ENCODE measurements at regions not wholly inside any gene's neighbourhood (a gene's known extent, or its start where the extent isn't known, plus 50 kb on each side); places are given as distances from the start of the nearest gene placed in this dataset.

- Histone ChIP-seq H2AK5ac (ENCODE audit: insufficient read length, low read length) (no peak overlapping the region), H3K27ac (ENCODE audit: insufficient read length, low read depth, low read length) (no peak overlapping the region), H4K20me1 (ENCODE audit: control insufficient read depth, insufficient read depth, insufficient read length) (no peaks in the 10 kb centered on the region), H3K56ac (ENCODE audit: insufficient read length, low read depth, low read length) (no peak overlapping the region), H3K4ac (ENCODE audit: low read depth, low read length) (no peak overlapping the region), H3T11ph (ENCODE audit: low read length) (no peak overlapping the region), H3K4me2 (ENCODE audit: insufficient read depth, insufficient read length, low read length) (no peak overlapping the region), H2BK15ac (ENCODE audit: low read depth, low read length) (no peak overlapping the region), H2BK5ac (ENCODE audit: insufficient read length, low read length) (no peak overlapping the region), H3K79me1 (ENCODE audit: insufficient read depth, low read depth, low read length, poor library complexity, severe bottlenecking) (no peaks in the 10 kb centered on the region), H2BK20ac (ENCODE audit: low read depth, low read length, poor library complexity, severe bottlenecking) (no peak overlapping the region), H2BK12ac (ENCODE audit: insufficient read length, low read depth, low read length) (no peak overlapping the region), H4K8ac (replicated peaks; ENCODE audit: insufficient read length, low read depth, low read length) (no peak overlapping the region), H3K23me2 (ENCODE audit: insufficient read length, low read depth, low read length, poor library complexity, severe bottlenecking) (no peaks in the 10 kb centered on the region), H3K27me3 (ENCODE audit: insufficient read depth, low read length) (no peaks in the 10 kb centered on the region), H3K18ac (ENCODE audit: insufficient read length, low read depth, low read length) (peak overlapping the region; percentile 43), H4K5ac (ENCODE audit: insufficient read length, low read depth, low read length) (no peak overlapping the region), H3K9me3 (ENCODE audit: control insufficient read depth, low read depth, low read length) (no peaks in the 10 kb centered on the region), H3K79me2 (ENCODE audit: insufficient read depth, low read length) (no peaks in the 10 kb centered on the region), H3K14ac (ENCODE audit: insufficient read depth, low read length) (peak overlapping the region; percentile 1), H3K4me1 (ENCODE audit: insufficient read depth, low read length) (no peaks in the 10 kb centered on the region; the same call in 1 of the 2 replicates), H3K23ac (ENCODE audit: insufficient read length, low read depth, low read length) (no peak overlapping the region), H2AFZ (ENCODE audit: low read length) (no peak overlapping the region), H4K91ac (ENCODE audit: insufficient read length, low read depth, low read length) (no peak overlapping the region), H2BK120ac (ENCODE audit: low read depth, low read length, poor library complexity, severe bottlenecking) (no peak overlapping the region), H3K9ac (ENCODE audit: extremely low read depth, insufficient read length, low read length) (no peak overlapping the region)
- H3K27me3 Mint-ChIP-seq (ENCODE audit: low read depth), result peaks cover 7% of the 10 kb centered on the region
- WGBS (ENCODE audit: extremely low coverage, insufficient read length, low lambda C conversion rate), result no CpG with 5 or more reads among the region's 20 CpGs
- DNase-seq, result no peak
- TF ChIP-seq CTCF (conservative IDR thresholded peaks at IDR 0.05), result no peak
- H3K36me3 Mint-ChIP-seq (ENCODE audit: insufficient read depth in 1 of 3, low read depth in 3 of 3), result peaks cover 5 to 8% (median 7%) of the 10 kb centered on the region in 3 experiments; a peak in 6 of 7 replicates
- peaks cover 25 to 34% of the 10 kb centered on the region in 2 experiments for H3K4me1 Mint-ChIP-seq
- H3K4me3 Mint-ChIP-seq, result no peak overlapping the region
- H3K9me3 Mint-ChIP-seq, result peaks cover 8% of the 10 kb centered on the region in 2 experiments
- H3K27ac Mint-ChIP-seq, result peak overlapping the region in 1 of 3 experiments; percentile 31; a peak in 2 of 7 replicates
These were observed 133.8 kb upstream of the PHACTR3 start for GRCh38 chr20:59470521-59470920.

All from H9 (cell line).